Neural progenitor cell (in vitro differentiated cells): ENCODE measurements at regions not wholly inside any gene's neighbourhood (a gene's known extent, or its start where the extent isn't known, plus 50 kb on each side); places are given as distances from the start of the nearest gene placed in this dataset.

Source experiments
- CTCF ChIP-seq: fragments of 200-600 bp; sonication (generic); IDR thresholded peaks from 2 replicates; pipeline ENCODE4 v1.5.1; 2017; ENCODE audit warnings: antibody characterized with exemption, mild to moderate bottlenecking
- EZH2 ChIP-seq: fragments of 200-600 bp; sonication (generic); IDR thresholded peaks from 2 replicates; pipeline ENCODE4 v1.6.1; 2017; ENCODE audit warnings: antibody characterized with exemption, mild to moderate bottlenecking, moderate library complexity
- EZH2phosphoT487 ChIP-seq: fragments of 200-600 bp; sonication (generic); IDR thresholded peaks from 2 replicates; pipeline ENCODE4 v1.6.1; 2017; ENCODE audit warnings: antibody characterized with exemption

GRCh38 chr16:5653041-5653440 is 555.4 kb upstream of the EEF2KMT start:
- TF ChIP-seq EZH2 (no peak), CTCF (no peak), EZH2phosphoT487 (no peak)
